ENCODE measurements at regions not wholly inside any gene's neighbourhood (a gene's known extent, or its start where the extent isn't known, plus 50 kb on each side); places are given as distances from the start of the nearest gene placed in this dataset.
"Not testable (repeated sequence)": the region's sequence is repeated elsewhere in the genome, so short reads cannot be mapped to it uniquely, and the experiment has no call there.

DNA sequence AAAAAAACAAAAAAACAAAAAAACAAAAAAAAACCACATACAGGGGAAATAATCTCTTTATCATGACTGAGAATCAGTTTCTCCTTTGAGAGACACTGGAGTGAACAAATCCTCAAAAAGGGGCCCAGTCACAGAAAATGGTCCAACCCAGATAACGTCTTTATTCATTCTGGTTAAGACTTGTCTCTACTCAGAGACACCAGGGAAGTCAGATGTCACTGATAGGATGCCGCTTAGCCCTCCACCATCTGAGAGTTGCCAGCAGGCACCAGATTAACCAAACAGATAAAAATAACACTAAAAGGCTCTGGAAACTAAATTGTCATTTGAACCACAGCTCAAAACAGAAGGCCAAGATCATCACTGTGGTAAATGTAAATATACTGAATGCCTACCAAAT lies 1163.4 kb upstream of the ATXN8OS start:
- no peak for DNase-seq

DNA sequence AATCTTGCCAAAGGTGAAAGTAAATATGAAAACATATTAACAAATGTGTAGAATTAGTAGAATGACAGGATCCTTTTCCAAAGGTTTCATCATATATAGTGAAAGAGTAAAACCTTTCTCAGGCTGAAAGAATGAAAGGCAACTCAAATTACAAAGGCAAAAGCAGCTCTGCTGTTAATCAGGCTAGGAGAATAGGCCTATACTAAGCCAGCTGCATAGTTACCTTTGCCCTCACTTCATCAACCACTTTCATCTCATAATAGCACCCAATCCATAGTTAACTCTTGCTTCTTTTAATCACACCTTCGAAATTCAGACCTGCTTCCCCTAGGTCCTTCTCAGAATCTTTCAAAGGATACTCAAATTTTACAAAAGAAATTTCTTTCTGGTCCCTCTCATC lies 1167.6 kb upstream of the ATXN8OS start:
- DNase-seq: no peak

DNA sequence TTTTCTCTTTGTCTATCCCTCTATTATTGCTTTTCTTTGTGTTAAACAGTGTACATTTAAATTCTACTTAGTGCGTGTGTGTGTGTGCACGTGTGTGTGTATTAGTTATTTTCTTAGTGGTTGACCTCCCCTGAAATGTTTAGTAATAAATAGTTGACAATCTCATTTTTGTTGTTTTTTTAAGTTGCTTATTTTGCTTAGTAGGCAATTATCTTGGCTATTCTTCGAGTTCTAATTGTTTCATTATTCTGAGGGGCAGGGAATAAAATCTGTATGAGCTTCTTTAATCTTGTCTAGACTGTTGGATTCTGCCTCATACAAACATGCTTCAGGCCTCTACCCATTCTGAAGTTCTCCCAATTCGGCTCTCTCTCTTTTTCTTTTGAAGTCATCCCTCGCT lies 1169.0 kb upstream of the ATXN8OS start:
- DNase-seq: no peak

DNA sequence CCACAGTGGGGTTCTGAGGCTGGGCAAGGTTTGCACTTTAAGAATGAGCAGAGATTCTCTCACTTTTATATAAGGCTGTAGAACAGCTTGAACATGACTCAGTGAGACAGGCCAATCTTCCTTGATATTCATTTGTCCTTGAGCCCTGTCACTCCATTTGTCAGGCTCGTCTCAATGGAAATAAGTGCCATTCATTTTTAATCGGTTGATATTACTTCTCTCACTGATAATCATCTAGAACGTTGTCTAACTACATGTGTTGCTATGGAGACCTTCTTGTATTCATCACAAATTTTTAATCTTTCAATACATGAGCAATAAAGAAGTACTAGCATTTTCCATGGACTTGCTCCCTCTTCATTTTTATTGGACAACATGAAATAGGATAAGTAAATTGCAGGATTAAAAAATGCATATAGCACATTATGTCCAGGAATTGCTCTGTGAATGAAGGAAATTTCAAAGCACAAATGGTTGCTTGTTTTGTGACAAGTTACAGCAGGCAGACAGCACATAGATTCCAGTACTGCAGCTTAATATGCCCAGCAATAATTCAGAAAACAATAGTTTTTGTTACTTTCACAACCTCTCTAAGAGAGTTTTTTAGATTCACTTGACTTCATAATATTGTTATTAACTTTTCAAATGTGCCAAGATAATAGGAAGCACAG lies 1178.4 kb upstream of the ATXN8OS start:
- no peak for DNase-seq

DNA sequence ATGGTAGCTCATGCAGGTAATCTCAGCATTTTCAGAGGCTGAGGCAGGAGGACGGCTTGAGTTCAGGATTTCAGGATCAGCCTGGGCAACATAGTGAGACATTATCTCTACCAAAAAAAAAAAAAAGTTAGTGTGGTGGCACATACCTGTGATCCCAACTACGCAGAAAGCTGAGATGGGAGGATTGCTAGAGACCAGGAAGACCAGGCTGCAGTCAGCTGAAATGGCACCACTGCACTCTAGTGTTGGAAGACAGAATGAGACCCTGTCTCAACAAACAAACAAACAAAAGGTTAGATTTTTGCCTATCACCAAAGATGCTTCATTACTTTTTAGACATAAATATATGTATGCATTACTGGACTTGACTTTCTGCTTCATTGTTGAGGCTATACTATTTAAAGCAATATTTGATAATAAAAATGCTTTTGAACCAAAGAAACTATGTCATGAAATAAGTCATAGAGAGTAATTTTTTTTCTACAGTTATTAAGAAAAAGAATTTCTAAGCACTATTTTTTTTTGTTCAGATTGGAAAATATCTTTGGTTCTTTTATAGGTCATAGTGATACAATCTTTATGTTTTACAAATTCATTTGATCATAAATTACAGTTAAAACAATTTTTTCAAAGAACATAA lies 1180.1 kb upstream of the ATXN8OS start:
- DNase-seq: no peak

DNA sequence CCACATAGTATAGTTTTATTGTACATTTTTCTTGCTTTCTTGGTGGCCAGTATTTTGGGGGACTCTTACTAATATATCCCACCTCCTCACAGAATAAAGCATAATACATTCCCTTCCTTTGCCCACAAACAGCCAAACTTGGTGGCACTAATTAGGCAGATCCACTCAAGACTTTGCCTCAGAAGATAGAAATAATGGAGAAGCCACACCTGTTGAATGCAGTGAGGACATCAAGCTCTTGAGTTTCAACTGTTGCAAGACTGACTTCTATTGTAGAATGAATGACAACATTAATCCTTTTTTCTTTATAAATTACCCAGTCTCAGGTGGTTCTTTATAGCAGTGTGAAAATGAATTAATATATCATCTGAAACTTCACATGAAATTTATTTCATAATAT lies 1183.6 kb upstream of the ATXN8OS start:
- no peak for DNase-seq

DNA sequence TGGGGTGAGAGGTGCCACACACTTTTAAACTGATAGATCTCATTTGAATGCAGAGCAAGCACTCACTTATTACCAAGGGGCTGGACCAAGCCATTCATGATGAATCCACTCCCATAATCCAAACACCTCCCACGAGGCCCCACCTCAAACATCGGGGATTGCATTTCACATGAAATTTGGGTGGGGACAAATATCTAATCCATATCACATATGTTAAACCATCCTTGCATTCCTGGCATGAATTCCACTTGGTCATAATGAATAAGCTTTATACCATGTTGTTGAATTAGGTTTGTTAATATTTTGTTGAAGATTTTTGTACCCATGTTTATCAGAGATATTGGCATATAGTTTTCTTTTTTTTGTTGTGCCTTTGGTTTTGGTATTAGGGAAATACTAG lies 1198.7 kb upstream of the ATXN8OS start:
- DNase-seq: no peak

DNA sequence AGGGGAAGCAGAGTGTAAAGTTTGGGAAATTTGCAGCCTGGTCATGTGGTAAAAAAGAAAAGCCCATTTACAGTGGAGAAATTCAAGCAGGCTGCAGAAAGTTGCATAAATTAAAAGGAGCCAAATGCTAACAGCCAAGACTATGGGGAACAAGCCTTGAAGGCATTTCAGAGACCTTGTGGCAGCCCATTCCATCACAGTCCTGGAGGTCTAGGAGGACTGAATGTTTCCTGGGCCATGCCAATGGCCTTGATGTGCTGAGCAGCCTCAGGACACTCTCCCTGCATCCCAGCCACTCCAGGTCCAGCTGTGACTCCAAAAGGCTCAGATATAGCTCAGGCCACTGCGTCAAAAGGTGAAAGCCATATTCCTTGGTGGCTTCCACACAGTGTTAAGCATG lies 1202.4 kb upstream of the ATXN8OS start:
- DNase-seq: no peak

DNA sequence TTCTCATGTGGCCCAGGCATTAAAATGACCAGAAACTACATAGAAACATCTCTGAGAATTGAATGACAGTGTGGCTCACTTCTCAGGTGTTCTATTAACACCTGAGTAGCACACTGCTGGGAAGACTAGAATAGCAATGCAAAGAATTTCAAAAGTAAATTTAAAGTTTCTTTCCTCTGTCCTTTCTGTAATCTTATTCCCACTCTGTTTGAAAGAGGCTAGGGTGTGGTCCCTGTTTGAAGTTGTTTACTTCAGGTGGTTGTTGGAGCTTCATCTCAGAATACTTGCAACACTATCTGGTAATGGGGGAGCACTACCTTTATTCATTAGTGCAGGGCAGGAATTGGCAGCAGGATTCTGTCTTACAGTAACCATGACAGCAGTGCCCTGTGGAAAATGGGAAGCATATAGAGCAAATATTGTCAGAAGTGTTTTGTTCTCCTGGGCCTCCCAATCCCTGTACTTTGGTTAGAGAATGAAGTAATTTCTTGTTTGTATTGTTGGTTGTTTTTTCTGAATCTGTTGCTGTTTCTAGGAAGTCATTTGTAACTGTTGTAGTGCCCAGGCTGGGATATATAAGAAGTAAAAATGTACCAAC lies 1210.2 kb upstream of the ATXN8OS start:
- no peak for DNase-seq

DNA sequence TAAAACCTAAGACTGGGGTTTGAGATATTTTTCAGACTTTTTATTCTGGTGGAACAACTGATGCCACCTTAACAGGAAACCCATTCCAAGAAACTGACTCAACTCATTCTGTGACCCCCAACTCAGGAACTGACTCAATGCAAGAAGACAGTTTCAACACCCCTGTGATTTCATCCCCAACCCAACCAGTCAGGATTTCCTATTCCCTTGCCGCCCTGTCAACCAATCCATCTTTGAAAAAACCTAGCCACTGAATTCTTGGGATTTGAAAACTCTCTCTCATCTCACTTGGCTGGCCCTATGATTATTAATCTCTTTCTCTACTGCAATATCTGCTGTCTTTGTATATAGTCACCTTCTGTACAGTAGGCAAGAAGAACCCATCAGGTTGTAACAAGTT lies 1211.9 kb upstream of the ATXN8OS start:
- DNase-seq: no peak

DNA sequence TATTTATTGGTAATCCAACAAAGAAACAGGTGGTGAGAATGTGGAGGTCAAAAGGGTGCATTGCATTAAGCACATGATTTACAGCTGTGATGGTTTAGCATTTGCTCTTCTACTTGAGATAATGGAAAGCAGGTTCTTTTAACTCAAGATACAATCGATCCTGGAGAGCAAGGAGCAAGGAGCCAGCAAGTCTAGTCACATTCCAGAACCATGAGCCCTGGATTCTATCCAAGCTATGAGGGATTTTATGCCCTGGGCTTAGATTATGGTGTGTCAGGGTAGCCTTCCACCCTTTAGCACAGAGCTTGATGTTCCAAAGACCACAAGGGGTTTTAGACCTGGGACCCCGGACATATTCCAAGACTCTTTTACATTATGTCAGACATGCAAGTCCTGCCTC lies 1213.9 kb upstream of the ATXN8OS start:
- DNase-seq: not testable (repeated sequence)

DNA sequence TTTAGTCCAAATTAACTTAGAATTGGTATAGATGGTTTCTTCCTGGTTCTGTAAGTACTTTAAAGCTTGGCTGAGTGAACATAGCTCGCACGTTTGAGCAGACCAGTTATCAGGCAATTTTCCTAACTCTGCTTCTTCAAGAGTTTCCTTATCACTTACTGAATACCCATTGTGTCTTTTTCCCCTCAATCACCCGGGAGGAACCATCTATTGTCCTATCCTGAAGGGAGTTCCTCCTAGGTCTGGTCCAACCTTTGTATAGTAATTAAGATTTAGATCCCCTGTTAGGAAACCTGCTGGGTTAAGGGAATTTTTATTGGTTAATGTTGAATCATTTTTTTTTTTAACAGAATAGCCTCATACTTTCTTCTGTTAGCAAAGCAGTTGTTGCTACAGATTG lies 1215.0 kb upstream of the ATXN8OS start:
- DNase-seq: not testable (repeated sequence)

DNA sequence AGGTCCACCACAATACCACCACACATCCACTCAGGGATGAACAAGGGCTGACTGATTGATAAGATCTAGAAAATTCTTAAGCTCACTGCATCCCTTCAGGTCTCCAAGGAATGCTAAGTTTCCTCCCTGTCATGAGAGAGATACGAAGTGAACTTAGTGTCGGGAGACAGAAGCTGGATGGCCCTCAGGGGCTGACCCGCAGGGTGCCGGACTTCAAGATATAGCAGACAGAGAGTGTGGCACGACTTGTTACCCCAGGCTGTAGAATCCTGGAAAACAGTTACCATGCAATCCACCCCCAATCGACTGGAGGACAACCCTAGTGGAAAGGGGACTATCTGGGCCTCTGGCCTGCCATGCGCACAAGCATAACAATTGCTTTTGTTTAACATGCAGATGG lies 1217.5 kb upstream of the ATXN8OS start:
- DNase-seq: not testable (repeated sequence)

DNA sequence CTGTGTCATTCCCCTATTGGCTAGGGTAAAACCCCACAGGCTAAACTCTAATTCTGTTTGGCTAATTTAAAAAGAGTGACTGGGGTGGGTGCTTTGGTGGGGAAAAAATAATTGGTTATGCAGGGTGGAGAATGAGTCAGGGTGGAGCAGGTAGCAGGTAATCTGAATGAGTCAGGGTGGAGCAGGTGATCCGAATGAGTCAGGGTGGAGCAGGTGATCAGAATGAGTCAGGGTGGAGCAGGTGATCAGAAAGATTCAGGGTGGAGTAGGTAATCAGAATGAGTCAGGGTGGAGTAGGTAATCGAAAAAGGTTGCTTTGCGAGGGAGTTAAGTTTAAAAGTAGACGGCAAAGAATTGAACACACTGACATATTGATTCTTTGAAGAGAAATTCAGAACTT lies 1218.8 kb upstream of the ATXN8OS start:
- no peak for DNase-seq

DNA sequence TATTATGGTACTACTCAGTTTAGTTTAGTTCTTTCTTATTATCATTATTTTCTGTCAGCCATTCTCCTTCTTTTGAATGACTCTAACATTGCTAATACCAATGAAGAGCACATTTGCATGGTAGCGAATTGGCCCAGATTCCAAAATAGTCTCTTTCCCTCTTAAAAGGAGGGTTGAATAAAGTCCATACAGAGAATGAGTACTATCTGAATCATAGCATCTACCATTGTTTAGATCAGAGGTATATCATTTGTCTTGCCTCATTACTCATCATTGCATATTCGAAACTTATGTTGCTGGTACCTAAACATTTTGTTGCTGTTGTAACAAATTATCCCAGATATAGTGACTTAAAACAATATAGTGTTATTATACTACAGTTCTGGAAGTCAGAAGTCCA lies 1235.3 kb upstream of the ATXN8OS start:
- DNase-seq: no peak

DNA sequence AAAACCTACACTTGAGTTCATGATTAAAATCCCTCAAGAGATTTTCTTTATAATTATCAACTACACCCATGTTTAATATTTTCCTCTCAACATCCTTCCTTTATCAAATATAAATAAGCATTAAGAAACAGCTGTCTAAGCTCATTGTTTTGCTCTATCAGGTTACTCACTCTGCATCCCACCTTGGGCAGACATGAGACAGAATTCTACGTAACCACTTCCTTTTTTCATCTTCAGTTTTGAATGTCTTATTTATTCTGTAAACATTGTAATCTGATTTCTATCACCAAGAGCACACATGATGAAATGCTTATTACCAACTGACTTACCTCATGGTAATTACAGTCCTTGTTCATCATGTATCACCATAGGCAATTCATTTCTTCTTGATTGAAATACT lies 1256.6 kb upstream of the ATXN8OS start:
- DNase-seq: no peak

DNA sequence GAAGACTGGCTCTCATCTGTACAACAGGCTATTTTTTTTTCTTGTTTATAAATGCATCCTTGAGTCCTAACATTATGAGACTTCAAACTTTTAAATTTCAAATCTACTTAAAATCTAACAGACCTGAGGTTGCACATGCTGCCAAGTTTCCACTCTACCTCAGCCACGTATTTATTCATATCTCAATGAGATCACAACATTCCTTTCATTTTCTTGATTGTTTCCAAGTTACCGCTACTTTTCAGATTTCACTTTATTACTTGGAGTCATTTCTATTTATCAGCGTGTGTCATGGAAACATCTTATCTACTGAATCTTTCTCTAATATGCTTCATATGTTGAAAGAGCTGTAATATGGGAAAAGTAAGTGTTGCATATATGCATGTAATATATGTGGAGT lies 1257.5 kb upstream of the ATXN8OS start:
- DNase-seq: no peak

DNA sequence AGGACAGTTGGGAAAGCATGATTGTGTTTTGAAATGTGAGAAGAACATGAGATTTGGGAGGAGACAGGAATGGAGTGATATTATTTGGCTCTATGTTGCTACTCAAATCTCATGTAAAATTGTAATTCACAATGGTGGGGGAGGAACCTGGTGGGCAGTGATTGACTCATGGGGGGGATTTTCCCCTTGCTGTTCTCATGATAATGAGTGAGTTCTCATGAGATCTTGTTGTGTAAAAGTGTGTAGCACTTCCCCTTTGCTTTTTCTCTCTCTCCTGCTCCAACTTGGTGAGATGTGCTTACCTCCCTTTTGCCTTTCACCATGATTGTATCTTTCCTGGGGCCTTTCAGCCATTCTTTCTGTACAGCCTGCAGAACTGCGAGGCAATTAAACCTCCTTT lies 1261.0 kb upstream of the ATXN8OS start:
- DNase-seq: no peak

DNA sequence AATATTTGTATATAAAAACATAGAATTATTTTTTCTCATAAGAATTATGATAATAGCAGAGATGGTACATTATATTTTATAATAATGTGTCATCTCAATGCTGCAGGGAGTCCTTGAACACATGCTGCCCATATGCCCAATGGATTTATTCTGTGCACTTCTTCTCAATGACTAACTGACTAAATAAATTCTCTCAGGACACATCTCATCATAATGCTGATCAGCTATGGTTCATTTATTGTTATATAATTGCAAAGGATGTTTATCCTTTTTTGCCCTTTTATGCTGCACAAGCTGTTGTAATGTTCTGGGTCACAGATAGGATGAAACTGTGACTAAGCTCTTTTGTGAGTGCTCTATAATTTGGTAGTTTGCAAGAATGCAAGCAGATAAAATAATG lies 1273.3 kb upstream of the ATXN8OS start:
- DNase-seq: no peak

DNA sequence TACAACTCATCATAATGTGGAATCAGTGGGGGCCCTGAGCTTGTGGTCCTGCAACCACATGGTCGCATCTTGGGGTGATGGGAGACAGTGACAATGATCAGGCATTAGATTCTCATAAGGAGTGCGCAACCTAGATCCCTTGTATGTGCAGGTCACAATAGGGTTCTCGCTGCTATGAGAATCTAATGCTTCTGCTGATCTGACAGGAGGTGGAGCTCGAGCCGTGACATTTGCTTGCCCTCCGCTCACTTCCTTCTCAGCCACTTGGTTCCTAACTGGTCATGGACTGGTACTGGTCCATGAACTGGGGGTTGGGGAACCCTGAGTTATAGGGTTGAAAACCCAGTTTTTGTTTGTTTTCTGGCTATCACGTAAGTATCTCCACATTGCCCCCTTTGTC lies 1290.9 kb upstream of the ATXN8OS start:
- DNase-seq: no peak

DNA sequence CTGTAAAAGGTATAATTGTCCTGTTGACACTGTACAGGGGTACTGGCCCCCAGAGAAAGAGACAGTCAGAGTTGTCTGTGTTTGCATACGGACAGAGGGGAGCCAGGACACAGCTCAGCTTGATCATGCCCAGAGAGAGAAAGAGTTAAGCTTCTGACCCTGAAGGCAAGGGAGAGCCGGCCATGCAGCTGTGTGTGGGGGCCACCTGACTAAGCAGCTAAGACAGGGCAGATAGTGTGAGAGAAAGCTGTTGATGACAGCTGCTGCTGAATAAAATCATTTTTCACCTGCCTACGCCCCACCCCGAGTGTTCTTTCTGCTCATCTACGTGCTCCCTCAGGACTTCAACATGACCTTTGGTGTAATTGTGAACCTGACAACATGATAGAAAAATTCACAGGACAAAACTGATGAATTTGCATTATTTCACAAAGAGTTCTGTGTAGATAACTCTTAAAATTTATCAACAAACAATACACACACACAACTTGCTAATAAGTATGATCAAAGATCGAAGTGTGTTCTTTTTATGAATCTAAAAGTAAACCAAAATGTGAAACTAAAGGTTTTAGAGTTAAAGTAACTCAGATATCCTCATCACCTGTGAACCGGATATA lies 1294.3 kb upstream of the ATXN8OS start:
- DNase-seq: no peak

DNA sequence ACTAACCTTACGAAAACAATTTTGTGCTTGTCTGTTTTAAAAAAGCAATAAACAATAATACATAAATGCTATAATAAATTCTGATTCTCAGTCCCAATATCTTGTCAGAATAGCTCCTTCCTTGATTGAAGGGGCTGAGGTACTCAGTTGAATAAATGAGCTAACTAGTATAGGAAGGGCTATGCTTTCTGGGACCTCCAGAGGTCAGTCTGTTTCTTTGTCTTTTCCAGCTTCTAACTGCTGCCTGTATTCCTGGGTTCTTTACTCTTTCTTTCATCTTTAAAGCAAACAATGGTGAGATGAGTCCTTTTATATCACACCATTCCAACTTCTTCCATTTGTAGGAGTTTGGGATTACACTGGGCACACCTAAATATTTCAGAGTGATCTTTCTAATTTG lies 1297.0 kb upstream of the ATXN8OS start:
- DNase-seq: no peak

DNA sequence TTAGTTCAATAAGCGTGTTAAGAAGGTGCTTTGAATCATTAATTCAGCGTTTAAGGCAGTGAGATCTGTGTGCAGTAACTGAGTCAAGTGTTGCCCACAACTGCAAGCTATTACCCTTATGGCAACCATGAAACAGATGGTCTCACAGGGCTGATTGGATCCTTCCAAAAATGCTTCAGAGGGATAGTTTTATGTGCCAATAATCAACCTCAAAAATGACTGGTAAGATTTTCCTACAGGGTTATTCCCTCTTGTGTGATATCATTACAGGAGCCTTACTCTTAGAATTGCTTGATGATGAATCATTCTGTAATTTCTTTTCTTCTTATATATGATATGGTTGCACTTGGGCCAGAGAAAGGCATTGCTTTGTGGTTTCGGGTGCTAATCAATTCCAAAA lies 1299.2 kb upstream of the ATXN8OS start:
- no peak for DNase-seq

DNA sequence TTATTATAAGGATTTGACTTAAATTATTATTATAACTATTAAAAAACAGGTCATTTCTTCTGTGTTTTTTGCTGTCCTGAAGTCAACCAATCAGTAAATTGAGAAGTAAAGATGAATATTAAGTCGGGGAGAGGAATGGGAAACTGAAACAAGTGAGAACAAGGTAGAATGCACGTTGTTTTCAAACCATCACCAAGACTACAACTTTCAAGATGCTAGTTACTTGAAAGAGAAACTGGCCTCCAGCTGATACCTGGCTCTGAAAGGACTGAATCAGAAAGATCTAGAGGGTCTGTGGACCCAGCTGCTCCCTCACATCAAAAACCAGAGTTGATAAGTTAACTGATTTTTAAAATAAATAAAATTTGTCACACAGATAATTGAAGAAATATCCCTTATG lies 1301.5 kb upstream of the ATXN8OS start:
- DNase-seq: no peak
